Activated CD8-positive, alpha-beta memory T cell treated with anti-CD3 and anti-CD28 coated beads, Interleukin-2, amount 10 ng/mL, durations not matched to agents 7 days and 5 days (primary cell): ENCODE measurements at regions not wholly inside any gene's neighbourhood (a gene's known extent, or its start where the extent isn't known, plus 50 kb on each side); places are given as distances from the start of the nearest gene placed in this dataset.
"Not testable (repeated sequence)": the region's sequence is repeated elsewhere in the genome, so short reads cannot be mapped to it uniquely, and the experiment has no call there.

ENCODE experiments used
- ATAC-seq: fragments of 150-1000 bp; cut with Tn5 transposase; one replicate; pipeline ENCODE4 v1.10.0; 2021; ENCODE audit warnings: moderate library complexity
- CTCF ChIA-PET: fragments of 350-600 bp; sonication (Branson Sonifier 250); formaldehyde crosslinking; loops from one replicate; lab custom pipeline; 2021; ENCODE audit warnings: antibody characterized with exemption; lab: Charles Lee
- DNase-seq: peaks from one replicate; pipeline ENCODE4 v3.0.0-alpha.2; 2020
- H3K27ac Mint-ChIP-seq: one replicate; pipeline ENCODE4 v1.8.0; 2021; ENCODE audit warnings: mild to moderate bottlenecking, mixed read lengths
- H3K27me3 Mint-ChIP-seq: one replicate; pipeline ENCODE4 v1.8.0; 2021; ENCODE audit warnings: mixed read lengths
- H3K36me3 Mint-ChIP-seq: one replicate; pipeline ENCODE4 v1.8.0; 2021; ENCODE audit warnings: mild to moderate bottlenecking, mixed read lengths
- H3K4me1 Mint-ChIP-seq: one replicate; pipeline ENCODE4 v1.8.0; 2021; ENCODE audit warnings: mixed read lengths
- H3K4me3 Mint-ChIP-seq: one replicate; pipeline ENCODE4 v1.8.0; 2021; ENCODE audit warnings: mild to moderate bottlenecking, moderate library complexity, mixed read lengths
- H3K9me3 Mint-ChIP-seq: one replicate; pipeline ENCODE4 v1.8.0; 2022; ENCODE audit warnings: low read depth, mixed read lengths

DNA sequence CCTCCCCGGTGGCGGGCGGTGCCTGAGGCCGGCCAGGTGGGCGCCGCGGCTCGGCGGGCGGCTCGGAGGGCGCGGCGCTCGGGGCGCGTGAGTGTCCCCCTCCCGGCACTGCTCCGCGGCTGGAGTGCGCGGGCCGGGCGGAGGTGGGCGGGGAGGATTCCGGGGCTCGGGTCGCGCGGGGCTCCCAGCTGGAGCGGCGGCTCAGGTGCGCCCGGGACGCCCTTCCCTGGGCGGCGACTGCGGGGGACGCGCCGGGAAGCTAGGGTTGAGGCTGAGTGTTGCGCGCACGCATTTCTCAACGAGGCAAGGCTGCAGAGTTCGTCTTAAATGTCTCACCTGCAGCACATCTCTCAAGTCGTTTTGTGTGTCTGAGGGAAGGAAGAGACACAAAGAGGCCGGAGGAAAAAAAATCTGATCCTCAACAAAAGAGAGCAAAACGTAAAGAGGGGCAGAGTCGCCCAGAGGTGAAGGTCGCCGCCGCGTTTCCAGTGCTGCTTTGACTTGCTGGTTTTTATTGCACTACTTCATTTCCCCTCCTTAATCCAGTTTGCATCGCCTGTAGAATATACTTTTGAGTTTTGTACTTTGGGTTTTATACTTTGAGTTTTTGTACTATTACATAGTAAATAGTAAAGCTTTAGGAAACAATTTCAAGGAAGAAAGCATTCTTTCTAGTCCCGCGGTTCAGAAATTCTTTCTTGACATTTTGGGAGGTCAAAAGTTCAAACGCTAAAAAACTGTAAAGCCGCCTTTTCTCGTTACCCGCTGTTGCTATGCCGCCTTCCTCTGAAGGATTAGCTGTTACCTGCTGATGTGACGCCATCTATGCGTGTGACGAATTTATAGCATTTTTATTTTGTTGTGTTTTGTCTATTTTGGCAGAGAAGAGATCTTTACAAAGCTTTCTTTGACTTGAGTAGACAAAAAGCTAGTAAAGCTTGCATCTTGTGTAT lies 106.5 kb upstream of the STOX2 start:
- Mint-ChIP-seq H3K4me1 (peaks cover 14% of the 10 kb centered on the region), H3K27ac (no peak overlapping the region)

DNA sequence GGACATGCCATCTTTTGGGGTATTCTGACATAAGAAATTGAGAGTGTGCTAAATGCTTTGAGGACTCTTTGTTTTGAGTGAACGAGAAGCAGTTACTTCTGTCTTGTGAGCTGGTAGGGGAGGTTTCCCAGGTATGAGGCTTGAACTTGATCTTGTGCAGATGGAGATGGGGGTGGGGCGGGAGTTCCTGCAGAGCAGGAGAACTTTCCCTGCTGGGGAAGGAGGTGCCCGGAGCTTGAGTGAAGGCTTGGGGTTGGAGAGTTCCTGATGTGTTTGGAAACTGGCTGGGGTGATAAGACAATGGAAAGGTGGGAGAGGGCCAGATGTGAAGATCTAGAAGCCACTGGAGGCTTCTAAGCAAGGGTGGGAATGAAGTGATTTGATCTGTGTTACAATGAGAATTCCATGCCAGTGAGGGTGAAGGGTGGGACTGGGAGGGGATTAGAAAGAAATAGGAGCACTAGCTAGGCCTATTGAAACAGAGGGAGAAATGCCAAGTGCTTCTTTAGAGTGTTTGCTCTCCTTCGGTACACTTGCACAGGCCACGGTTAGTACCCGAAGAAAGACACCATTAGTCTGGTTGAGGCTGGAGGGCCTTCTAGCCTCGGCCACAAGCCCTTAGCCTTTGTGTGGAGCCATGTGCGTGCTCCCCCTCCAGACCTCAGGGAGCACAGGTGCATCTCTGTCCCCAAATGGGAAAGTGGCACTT lies 103.5 kb upstream of the STOX2 start:
- Mint-ChIP-seq H3K27ac (no peak overlapping the region), H3K27me3 (peaks cover 57% of the 10 kb centered on the region), H3K9me3 (no peaks in the 10 kb centered on the region), H3K4me3 (no peak overlapping the region), H3K4me1 (peaks cover 13% of the 10 kb centered on the region), H3K36me3 (peaks cover 3% of the 10 kb centered on the region)
- DNase-seq (no peak), ATAC-seq (no peak)
- CTCF ChIA-PET, result interaction anchor here (0.6 kb wide), 1 partner anchor 40 kb away, joined by 3 read pairs; no protein-coding TSS in a partner anchor

More for the DNA sequence above, 106.5 kb upstream of the STOX2 start:
- DNase-seq, result no peak
- peak; percentile 30 for ATAC-seq
- peak overlapping the region; percentile 48 for H3K4me3 Mint-ChIP-seq
- no peaks in the 10 kb centered on the region for H3K9me3 Mint-ChIP-seq
- H3K27me3 Mint-ChIP-seq, result peaks cover 76% of the 10 kb centered on the region
- peaks cover 4% of the 10 kb centered on the region for H3K36me3 Mint-ChIP-seq
- CTCF ChIA-PET, result no interaction called here

DNA sequence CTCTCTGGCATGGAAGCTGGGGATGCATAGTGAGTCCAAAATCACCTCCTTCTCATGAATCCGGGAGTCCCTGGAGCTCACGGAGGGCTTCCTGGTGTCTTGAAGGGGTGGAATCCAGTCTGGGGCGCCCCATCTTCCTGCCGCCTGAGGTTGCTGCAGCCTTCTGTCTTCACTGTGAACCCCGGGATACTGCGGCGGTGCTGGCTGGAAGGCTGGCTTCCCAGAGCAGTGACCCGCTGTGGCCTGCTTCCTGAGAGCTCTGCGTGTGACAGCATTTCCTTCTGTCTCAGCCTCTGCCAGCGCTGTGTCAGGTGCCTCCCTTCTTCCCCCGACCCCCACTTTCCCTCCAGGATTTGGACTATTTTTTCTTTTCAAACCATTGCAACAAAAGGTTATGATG lies 98.8 kb upstream of the STOX2 start:
- Mint-ChIP-seq H3K36me3 (no peaks in the 10 kb centered on the region), H3K9me3 (no peaks in the 10 kb centered on the region), H3K4me1 (no peaks in the 10 kb centered on the region), H3K4me3 (no peak overlapping the region), H3K27me3 (peaks cover 27% of the 10 kb centered on the region), H3K27ac (no peak overlapping the region)
- DNase-seq (no peak), ATAC-seq (no peak)
- CTCF ChIA-PET, result no interaction called here

DNA sequence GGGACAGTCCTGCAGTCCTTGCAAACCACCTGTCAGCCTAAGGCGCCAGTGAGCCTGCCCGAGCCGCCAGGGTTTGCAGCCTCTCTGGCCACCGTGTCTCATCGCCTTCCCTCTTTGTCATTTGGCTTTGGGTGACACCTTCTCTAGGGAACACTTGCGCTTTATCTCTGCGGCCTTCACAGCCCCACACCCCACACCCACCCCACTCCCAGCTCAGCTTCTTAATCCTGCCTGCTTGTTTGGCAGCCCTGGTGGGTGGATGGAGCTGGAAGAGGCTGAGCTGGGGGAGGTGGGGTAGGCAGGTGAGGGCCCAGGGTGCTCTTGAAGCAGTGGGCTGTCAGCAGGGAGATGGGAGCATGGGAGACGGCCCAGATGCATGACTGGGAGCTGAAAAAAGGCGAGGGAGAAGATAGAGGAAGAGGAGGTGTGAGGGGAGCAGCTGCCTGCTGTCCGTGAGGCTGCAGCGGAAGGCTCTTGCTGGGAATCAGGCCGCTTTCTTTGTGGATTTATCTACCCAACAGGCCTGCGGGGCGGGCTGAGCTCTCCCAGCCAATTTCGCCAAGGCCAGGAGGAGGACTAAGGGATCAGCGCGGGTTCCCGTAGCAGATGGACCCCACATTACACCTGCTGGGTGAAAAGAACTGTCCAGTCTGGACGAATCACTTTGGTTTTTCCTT lies 97.5 kb upstream of the STOX2 start:
- CTCF ChIA-PET, result no interaction called here
- H3K27ac Mint-ChIP-seq, result no peak overlapping the region
- no peaks in the 10 kb centered on the region for H3K36me3 Mint-ChIP-seq
- H3K9me3 Mint-ChIP-seq, result no peaks in the 10 kb centered on the region
- ATAC-seq, result no peak
- no peak for DNase-seq
- H3K27me3 Mint-ChIP-seq, result peaks cover 25% of the 10 kb centered on the region
- no peaks in the 10 kb centered on the region for H3K4me1 Mint-ChIP-seq
- H3K4me3 Mint-ChIP-seq, result no peak overlapping the region

DNA sequence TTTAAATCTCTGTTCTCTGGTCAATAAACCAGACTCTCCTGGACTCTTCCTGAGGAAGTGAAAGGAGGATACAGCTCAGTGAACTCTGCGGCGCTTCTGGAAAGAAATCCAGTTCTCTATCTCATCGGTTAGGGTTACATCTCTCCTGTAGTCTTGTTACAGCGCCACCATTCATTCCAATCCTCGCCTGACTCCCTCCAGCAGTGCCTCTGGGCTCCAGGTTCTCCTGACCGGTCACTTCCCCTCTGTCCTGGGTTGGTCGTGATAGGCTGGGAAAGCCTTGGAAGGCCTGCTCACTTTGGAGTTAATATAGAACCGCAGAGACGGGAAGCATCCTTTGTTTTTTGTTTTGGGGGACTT lies 97.0 kb upstream of the STOX2 start:
- no peak for DNase-seq
- Mint-ChIP-seq H3K36me3 (no peaks in the 10 kb centered on the region), H3K27ac (no peak overlapping the region), H3K9me3 (no peaks in the 10 kb centered on the region), H3K4me1 (no peaks in the 10 kb centered on the region), H3K4me3 (no peak overlapping the region), H3K27me3 (peaks cover 22% of the 10 kb centered on the region)
- no peak for ATAC-seq
- CTCF ChIA-PET, result no interaction called here

DNA sequence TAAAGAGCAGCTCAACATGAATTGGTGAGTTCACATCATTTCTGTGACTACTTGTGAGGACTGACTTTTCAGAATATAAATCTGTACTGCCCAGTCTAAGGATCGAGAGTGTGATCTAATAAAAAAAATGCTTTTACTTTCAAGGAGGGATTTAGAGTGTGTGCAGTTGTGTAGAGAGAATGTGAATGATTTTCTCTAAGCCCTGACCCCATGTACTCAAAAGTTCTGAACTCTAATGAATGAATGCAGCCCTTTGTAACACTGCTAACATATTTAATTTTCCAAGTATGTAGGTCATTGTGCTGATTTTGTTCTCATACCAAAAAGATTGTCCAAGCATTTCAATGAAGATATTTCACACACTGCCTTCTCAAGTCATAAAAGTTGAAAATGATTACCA lies 92.5 kb upstream of the STOX2 start:
- H3K27ac Mint-ChIP-seq, result no peak overlapping the region

DNA sequence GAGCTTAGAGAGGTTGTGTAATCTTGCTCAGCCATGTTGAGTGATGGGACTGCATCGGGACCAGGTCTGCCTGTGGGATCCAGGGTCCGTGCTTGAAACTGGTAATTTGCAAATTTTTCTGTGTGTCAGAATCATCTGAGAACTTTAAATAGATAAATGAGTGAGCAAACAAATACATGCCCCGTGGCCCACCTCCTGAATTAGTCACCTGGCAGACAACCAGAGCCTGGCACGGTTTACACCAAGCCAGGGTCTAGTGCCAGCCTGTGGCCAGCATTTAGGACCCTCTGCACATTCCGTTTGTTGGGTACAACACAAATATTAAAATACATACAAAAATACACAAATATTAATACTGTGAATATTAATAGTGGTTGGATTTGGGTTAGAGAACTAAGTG lies 90.6 kb upstream of the STOX2 start:
- no peak overlapping the region for H3K27ac Mint-ChIP-seq
- no peak for DNase-seq

More for the DNA sequence above, 92.5 kb upstream of the STOX2 start:
- H3K4me3 Mint-ChIP-seq, result no peak overlapping the region
- DNase-seq (no peak), ATAC-seq (no peak)
- H3K9me3 Mint-ChIP-seq, result no peaks in the 10 kb centered on the region
- H3K4me1 Mint-ChIP-seq, result no peaks in the 10 kb centered on the region
- peaks cover 16% of the 10 kb centered on the region for H3K27me3 Mint-ChIP-seq
- CTCF ChIA-PET, result no interaction called here
- H3K36me3 Mint-ChIP-seq, result no peaks in the 10 kb centered on the region

DNA sequence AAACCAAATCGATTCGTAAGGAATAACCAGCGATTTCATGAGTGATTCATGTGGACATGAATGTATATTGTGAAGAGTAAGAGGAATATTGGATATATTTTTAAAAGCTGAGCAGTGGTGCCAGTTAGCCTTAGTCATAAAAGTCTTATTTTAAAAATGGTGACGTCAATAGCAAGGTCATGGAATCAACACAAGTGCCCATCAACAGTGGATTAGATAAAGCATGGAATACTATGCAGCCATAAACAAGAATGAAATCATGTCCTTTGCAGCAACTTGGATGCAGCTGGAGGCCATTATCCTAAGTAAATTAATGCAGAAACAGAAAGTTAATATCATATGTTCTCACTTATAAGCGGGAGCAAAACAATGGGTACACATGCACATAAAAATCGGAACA lies 89.0 kb upstream of the STOX2 start:
- Mint-ChIP-seq H3K27ac (no peak overlapping the region), H3K9me3 (no peaks in the 10 kb centered on the region), H3K36me3 (no peaks in the 10 kb centered on the region), H3K4me1 (no peaks in the 10 kb centered on the region), H3K4me3 (no peak overlapping the region), H3K27me3 (peaks cover 13% of the 10 kb centered on the region)
- ATAC-seq (no peak), DNase-seq (no peak)
- CTCF ChIA-PET, result interaction anchor here (0.7 kb wide), 1 partner anchor 44 kb away, joined by 3 read pairs; no protein-coding TSS in a partner anchor

More for the DNA sequence above, 90.6 kb upstream of the STOX2 start:
- H3K4me3 Mint-ChIP-seq, result no peak overlapping the region
- H3K36me3 Mint-ChIP-seq, result no peaks in the 10 kb centered on the region
- no peak for ATAC-seq
- no peaks in the 10 kb centered on the region for H3K9me3 Mint-ChIP-seq
- H3K4me1 Mint-ChIP-seq, result no peaks in the 10 kb centered on the region
- CTCF ChIA-PET, result no interaction called here
- peaks cover 16% of the 10 kb centered on the region for H3K27me3 Mint-ChIP-seq

DNA sequence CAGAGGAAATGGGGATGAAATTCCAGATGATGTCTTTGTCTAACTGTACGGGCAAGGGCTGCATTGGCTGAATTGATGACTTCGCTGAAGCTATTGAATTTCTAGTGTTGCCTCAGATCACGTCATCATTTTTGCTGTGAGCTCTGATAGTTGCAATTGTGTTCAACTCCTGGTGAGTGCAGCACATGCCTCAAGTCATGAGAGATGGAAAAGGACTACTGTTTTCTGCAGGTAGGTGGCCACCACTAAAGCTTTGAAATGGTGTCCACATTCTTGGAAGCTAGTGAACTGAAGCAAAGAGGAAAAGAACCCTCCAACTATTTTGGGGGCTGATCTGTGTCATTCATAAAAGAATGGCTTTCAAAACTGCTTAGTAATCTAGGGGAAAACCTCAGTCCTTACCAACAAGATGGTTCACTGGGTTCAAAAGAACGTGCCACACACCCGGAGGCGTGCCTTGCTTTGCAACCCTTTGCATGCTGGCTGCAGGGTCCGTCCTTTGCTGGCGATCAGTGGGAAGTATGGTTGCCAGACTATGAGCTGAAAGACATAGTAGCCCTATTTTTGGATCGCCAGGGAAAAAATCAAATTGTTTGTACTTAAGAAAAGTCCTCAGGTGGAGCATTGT lies 88.1 kb upstream of the STOX2 start:
- DNase-seq (no peak), ATAC-seq (no peak)
- Mint-ChIP-seq H3K9me3 (no peaks in the 10 kb centered on the region), H3K4me1 (no peaks in the 10 kb centered on the region), H3K27ac (no peak overlapping the region), H3K36me3 (no peaks in the 10 kb centered on the region), H3K27me3 (peaks cover 7% of the 10 kb centered on the region), H3K4me3 (no peak overlapping the region)
- CTCF ChIA-PET, result no interaction called here

DNA sequence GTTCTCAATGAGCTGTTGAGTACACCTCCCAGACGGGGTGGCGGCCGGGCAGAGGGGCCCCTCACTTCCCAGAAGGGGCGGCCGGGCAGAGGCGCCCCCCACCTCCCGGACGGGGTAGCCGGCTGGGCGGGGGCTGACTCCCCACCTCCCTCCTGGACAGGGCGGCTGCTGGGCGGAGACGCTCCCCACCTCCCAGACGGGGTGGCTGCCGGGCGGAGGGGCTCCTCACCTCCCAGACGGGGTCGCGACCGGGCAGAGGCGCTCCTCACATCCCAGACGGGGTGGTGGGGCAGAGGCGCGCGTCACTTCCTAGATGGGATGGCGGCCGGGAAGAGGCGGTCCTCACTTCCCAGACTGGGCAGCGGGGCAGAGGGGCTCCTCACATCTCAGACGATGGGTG lies 86.5 kb upstream of the STOX2 start:
- H3K27ac Mint-ChIP-seq, H3K27me3 Mint-ChIP-seq, CTCF ChIA-PET, H3K9me3 Mint-ChIP-seq, DNase-seq, H3K4me1 Mint-ChIP-seq, ATAC-seq, H3K4me3 Mint-ChIP-seq, H3K36me3 Mint-ChIP-seq: not testable (repeated sequence)

DNA sequence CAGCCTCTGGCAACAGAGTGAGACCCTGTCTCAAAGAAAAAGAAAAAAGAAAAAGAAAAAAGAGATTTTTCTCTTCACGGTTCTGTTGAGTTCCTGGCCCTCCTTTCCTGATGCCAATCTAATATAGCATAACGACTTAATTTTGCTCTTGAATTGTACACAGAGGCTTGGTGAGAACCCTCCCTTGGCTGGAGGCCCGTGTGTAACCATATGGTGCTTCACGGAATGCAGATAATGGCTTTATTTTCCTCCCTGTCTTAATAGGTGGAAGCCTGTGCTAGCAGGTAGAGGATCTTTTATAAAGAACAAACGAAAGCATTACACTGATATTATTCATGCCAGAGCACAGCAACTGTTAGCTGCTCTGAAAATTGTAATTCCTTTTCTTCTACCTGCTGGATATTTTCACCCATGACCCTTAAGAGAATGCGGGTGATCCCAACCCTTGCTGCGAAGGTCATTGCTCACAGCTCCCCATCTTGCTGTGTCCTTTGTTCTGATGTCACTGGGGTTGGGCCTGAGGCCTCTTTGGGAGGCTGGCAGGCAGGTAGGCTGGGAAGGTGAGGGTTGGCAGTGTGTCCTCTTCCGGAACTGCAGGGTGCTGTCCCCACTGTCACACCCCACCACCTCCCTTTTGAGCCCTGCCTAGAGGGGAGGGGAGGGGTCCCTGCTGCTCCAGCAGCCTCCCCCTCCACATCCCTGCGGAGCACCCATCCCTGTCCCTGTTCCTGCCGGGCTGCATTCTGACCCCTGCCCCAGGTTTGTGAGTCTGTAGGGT lies 83.8 kb upstream of the STOX2 start:
- Mint-ChIP-seq H3K4me1 (no peaks in the 10 kb centered on the region), H3K36me3 (no peaks in the 10 kb centered on the region), H3K27ac (no peak overlapping the region), H3K9me3 (no peaks in the 10 kb centered on the region), H3K27me3 (peaks cover 6% of the 10 kb centered on the region), H3K4me3 (no peak overlapping the region)
- ATAC-seq (no peak), DNase-seq (no peak)
- CTCF ChIA-PET, result no interaction called here

DNA sequence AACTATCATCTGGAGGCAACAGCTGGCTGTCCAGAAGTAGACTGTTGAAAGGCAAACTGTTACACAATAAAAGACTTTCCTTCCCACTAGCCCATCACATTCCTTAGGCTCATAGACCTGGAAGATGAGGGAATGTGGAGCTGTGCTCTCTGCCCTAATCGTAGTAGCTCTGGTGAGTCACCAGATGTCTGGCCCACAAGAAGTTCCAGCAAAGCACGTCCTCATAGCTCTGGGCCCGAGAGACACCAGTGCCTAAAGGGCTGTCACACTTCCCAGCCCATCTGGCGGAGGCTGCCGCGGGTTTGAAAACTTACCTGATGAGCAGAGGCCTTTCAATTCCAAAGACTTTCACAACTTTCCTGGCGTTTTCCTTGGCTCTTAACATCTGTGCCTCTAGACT lies 81.7 kb upstream of the STOX2 start:
- Mint-ChIP-seq H3K27ac (no peak overlapping the region), H3K27me3 (peaks cover 6% of the 10 kb centered on the region), H3K9me3 (no peaks in the 10 kb centered on the region), H3K4me3 (no peak overlapping the region), H3K4me1 (peaks cover 4% of the 10 kb centered on the region), H3K36me3 (no peaks in the 10 kb centered on the region)
- ATAC-seq (no peak), DNase-seq (no peak)
- CTCF ChIA-PET, result no interaction called here
